Neural cell (in vitro differentiated cells): ENCODE measurements at regions not wholly inside any gene's neighbourhood (a gene's known extent, or its start where the extent isn't known, plus 50 kb on each side); places are given as distances from the start of the nearest gene placed in this dataset.
A peak's percentile ranks its signal among the peaks of the same experiment; 100 is the strongest.

ENCODE experiments used
- H2AFZ ChIP-seq: fragments of 200-600, 300-800 bp; sonication (generic), shearing (Covaris generic); 2 replicates; pipeline ENCODE4 v1.6.0; 2014; ENCODE audit warnings: low read depth, mild to moderate bottlenecking, antibody characterized with exemption, low read length, moderate library complexity
- H3F3A ChIP-seq: fragments of 200-600 bp; shearing (Covaris generic); 2 replicates; pipeline ENCODE4 v1.6.1; 2016; ENCODE audit warnings: mild to moderate bottlenecking, moderate library complexity, mixed read lengths, antibody characterized with exemption, low read length; ENCODE audit not compliant: insufficient read depth, poor library complexity, severe bottlenecking
- H3K27ac ChIP-seq: fragments of 200-600, 300-800 bp; sonication (generic), shearing (Covaris generic); 2 replicates; pipeline ENCODE4 v1.5.1; 2014; ENCODE audit warnings: mild to moderate bottlenecking, low read length, moderate library complexity
- H3K27me3 ChIP-seq: fragments of 300-800, 200-600 bp; sonication (generic), shearing (Covaris generic); 2 replicates; pipeline ENCODE4 v1.6.0; 2014; ENCODE audit warnings: mild to moderate bottlenecking, low read depth, low read length, moderate library complexity; ENCODE audit not compliant: insufficient read depth
- H3K36me3 ChIP-seq: fragments of 300-800, 200-600 bp; sonication (generic), shearing (Covaris generic); 2 replicates; pipeline ENCODE4 v1.5.1; 2014; ENCODE audit warnings: mild to moderate bottlenecking, antibody characterized with exemption, low read length, moderate library complexity; ENCODE audit not compliant: insufficient read depth
- H3K4me2 ChIP-seq: fragments of 300-800, 200-600 bp; sonication (generic), shearing (Covaris generic); 2 replicates; pipeline ENCODE4 v1.6.0; 2014; ENCODE audit warnings: mild to moderate bottlenecking, low read length
- H3K4me3 ChIP-seq: fragments of 300-800, 200-600 bp; sonication (generic), shearing (Covaris generic); 2 replicates; pipeline ENCODE4 v1.5.1; 2014; ENCODE audit warnings: mild to moderate bottlenecking, low read length, moderate library complexity
- H3K79me2 ChIP-seq: fragments of 200-600 bp; shearing (Covaris generic); replicated peaks from 2 replicates; pipeline ENCODE4 v1.6.0; 2014; ENCODE audit warnings: mild to moderate bottlenecking, low read length, moderate library complexity; ENCODE audit not compliant: insufficient read depth
- H3K9ac ChIP-seq: fragments of 300-800, 200-600 bp; sonication (generic), shearing (Covaris generic); 2 replicates; pipeline ENCODE4 v1.6.1; 2016; ENCODE audit warnings: mild to moderate bottlenecking, low read length, mixed read lengths
- H3K9me2 ChIP-seq: fragments of 200-600 bp; shearing (Covaris generic); 2 replicates; pipeline ENCODE4 v1.6.1; 2016; ENCODE audit warnings: mild to moderate bottlenecking, low read length, mixed read lengths; ENCODE audit not compliant: insufficient read depth
- H3K9me3 ChIP-seq: fragments of 200-600, 300-800 bp; sonication (generic), shearing (Covaris generic); 2 replicates; pipeline ENCODE4 v1.6.1; 2016; ENCODE audit warnings: mild to moderate bottlenecking, mixed run types, low read length, moderate library complexity, mixed read lengths
- H4K20me1 ChIP-seq: fragments of 200-600 bp; shearing (Covaris generic); 2 replicates; pipeline ENCODE4 v1.6.1; 2016; ENCODE audit warnings: mild to moderate bottlenecking, mixed run types; ENCODE audit not compliant: insufficient read depth
- EP300 ChIP-seq: fragments of 450-650 bp; conservative IDR thresholded peaks from 2 replicates; pipeline ENCODE4 v1.6.1; 2014; ENCODE audit warnings: antibody characterized with exemption, mild to moderate bottlenecking, moderate library complexity; ENCODE audit not compliant: poor library complexity, severe bottlenecking
- EZH2 ChIP-seq: fragments of 200-600, 300-800 bp; shearing (Covaris generic), sonication (generic); IDR thresholded peaks from 2 replicates; pipeline ENCODE4 v1.6.1; 2014; ENCODE audit warnings: antibody characterized with exemption, low read length, borderline replicate concordance, mild to moderate bottlenecking; ENCODE audit not compliant: insufficient read depth, poor library complexity, severe bottlenecking
- MXI1 ChIP-seq: fragments of 450-650 bp; conservative IDR thresholded peaks from 2 replicates; pipeline ENCODE4 v1.6.1; 2014; ENCODE audit warnings: antibody characterized with exemption, mild to moderate bottlenecking; ENCODE audit not compliant: poor library complexity, severe bottlenecking
- POLR2AphosphoS5 ChIP-seq: IDR thresholded peaks from 2 replicates; pipeline ENCODE4 v1.6.1; 2012
- RAD21 ChIP-seq: fragments of 450-650 bp; conservative IDR thresholded peaks from 2 replicates; pipeline ENCODE4 v1.6.1; 2014; ENCODE audit warnings: antibody characterized with exemption, mild to moderate bottlenecking, moderate library complexity
- SMC3 ChIP-seq: fragments of 450-650 bp; conservative IDR thresholded peaks from 2 replicates; pipeline ENCODE4 v1.6.1; 2014; ENCODE audit warnings: antibody characterized with exemption, mild to moderate bottlenecking, moderate library complexity; ENCODE audit not compliant: poor library complexity
- TAF1 ChIP-seq: IDR thresholded peaks from 2 replicates; pipeline ENCODE4 v1.6.1; 2012; ENCODE audit warnings: low read depth
- TF ChIP-seq, protein P1 (sequence below): fragments of 450-650 bp; IDR thresholded peaks from 2 replicates; pipeline ENCODE4 v1.5.1; 2014; ENCODE audit warnings: antibody characterized with exemption, mild to moderate bottlenecking, moderate library complexity; ENCODE audit not compliant: poor library complexity, severe bottlenecking
- TF ChIP-seq, protein P2 (sequence below): IDR thresholded peaks from 2 replicates; pipeline ENCODE4 v1.6.1; 2012; ENCODE audit warnings: borderline replicate concordance

DNA sequence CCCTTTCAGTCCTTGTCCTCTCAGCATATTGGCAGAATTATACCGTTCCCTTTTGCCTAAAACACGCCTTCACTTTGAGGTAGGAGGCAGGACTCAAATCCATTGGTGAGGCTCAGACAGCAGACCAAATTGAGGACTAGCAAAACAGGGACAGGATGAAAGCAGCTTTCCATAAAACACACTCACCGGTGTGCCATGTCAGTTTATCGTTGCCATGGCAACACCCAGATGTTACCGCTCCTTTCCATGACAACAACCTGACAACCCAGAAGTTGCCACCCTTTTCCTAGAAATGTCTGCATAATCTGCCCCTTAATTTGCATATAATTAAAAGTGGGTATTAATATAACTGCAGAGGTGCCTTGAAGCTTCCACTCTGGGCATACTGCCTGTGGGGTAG lies 730.4 kb downstream of the METTL4 start:
- Histone ChIP-seq H3K9me2 (no peaks in the 10 kb centered on the region), H3K9me3 (no peaks in the 10 kb centered on the region), H3K79me2 (no peaks in the 10 kb centered on the region), H3K27ac (peak overlapping the region; percentile 2), H3K36me3 (no peaks in the 10 kb centered on the region), H3K9ac (no peak overlapping the region), H3K27me3 (no peaks in the 10 kb centered on the region), H3K4me2 (no peak overlapping the region), H3K4me3 (no peak overlapping the region), H3F3A (no peaks in the 10 kb centered on the region), H4K20me1 (no peaks in the 10 kb centered on the region), H2AFZ (no peak overlapping the region)
- TF ChIP-seq SMC3 (no peak), EP300 (peak; percentile 66), RAD21 (no peak)

DNA sequence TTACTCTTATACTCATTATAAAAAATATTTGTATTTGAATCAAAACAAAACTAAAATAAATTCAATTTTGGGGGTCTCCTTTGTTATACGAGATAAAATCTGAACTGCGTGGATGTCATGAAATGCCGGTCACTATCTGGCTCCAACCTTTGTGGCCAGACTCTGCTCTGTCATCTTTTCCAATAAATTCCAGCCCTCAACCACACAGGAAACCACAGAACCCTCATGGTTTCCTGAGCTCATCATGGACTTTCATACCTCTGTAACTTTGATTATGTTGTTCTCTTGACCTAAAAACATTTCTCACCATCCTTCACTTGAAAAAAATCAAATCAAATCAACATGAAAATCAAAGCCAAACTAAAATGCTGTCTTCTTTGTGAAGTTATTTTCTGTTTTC lies 724.7 kb downstream of the METTL4 start:
- no peak for TF ChIP-seq SMC3
- TF ChIP-seq POLR2AphosphoS5: no peak
- TF ChIP-seq, protein P1, sequence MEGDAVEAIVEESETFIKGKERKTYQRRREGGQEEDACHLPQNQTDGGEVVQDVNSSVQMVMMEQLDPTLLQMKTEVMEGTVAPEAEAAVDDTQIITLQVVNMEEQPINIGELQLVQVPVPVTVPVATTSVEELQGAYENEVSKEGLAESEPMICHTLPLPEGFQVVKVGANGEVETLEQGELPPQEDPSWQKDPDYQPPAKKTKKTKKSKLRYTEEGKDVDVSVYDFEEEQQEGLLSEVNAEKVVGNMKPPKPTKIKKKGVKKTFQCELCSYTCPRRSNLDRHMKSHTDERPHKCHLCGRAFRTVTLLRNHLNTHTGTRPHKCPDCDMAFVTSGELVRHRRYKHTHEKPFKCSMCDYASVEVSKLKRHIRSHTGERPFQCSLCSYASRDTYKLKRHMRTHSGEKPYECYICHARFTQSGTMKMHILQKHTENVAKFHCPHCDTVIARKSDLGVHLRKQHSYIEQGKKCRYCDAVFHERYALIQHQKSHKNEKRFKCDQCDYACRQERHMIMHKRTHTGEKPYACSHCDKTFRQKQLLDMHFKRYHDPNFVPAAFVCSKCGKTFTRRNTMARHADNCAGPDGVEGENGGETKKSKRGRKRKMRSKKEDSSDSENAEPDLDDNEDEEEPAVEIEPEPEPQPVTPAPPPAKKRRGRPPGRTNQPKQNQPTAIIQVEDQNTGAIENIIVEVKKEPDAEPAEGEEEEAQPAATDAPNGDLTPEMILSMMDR: no peak
- no peak for TF ChIP-seq MXI1
- no peak for TF ChIP-seq TAF1
- no peak for TF ChIP-seq RAD21
- TF ChIP-seq EP300: no peak
- no peak for TF ChIP-seq EZH2
- TF ChIP-seq, protein P2, sequence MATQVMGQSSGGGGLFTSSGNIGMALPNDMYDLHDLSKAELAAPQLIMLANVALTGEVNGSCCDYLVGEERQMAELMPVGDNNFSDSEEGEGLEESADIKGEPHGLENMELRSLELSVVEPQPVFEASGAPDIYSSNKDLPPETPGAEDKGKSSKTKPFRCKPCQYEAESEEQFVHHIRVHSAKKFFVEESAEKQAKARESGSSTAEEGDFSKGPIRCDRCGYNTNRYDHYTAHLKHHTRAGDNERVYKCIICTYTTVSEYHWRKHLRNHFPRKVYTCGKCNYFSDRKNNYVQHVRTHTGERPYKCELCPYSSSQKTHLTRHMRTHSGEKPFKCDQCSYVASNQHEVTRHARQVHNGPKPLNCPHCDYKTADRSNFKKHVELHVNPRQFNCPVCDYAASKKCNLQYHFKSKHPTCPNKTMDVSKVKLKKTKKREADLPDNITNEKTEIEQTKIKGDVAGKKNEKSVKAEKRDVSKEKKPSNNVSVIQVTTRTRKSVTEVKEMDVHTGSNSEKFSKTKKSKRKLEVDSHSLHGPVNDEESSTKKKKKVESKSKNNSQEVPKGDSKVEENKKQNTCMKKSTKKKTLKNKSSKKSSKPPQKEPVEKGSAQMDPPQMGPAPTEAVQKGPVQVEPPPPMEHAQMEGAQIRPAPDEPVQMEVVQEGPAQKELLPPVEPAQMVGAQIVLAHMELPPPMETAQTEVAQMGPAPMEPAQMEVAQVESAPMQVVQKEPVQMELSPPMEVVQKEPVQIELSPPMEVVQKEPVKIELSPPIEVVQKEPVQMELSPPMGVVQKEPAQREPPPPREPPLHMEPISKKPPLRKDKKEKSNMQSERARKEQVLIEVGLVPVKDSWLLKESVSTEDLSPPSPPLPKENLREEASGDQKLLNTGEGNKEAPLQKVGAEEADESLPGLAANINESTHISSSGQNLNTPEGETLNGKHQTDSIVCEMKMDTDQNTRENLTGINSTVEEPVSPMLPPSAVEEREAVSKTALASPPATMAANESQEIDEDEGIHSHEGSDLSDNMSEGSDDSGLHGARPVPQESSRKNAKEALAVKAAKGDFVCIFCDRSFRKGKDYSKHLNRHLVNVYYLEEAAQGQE: no peak
- no peaks in the 10 kb centered on the region for H3K9me3 ChIP-seq
- H3F3A ChIP-seq: no peaks in the 10 kb centered on the region
- H4K20me1 ChIP-seq: no peaks in the 10 kb centered on the region
- H3K27ac ChIP-seq: no peak overlapping the region
- H3K4me2 ChIP-seq: no peak overlapping the region
- no peak overlapping the region for H3K9ac ChIP-seq
- no peak overlapping the region for H2AFZ ChIP-seq
- H3K4me3 ChIP-seq: no peak overlapping the region
- H3K79me2 ChIP-seq: no peaks in the 10 kb centered on the region
- H3K36me3 ChIP-seq: no peaks in the 10 kb centered on the region
- no peaks in the 10 kb centered on the region for H3K27me3 ChIP-seq
- H3K9me2 ChIP-seq: no peaks in the 10 kb centered on the region

DNA sequence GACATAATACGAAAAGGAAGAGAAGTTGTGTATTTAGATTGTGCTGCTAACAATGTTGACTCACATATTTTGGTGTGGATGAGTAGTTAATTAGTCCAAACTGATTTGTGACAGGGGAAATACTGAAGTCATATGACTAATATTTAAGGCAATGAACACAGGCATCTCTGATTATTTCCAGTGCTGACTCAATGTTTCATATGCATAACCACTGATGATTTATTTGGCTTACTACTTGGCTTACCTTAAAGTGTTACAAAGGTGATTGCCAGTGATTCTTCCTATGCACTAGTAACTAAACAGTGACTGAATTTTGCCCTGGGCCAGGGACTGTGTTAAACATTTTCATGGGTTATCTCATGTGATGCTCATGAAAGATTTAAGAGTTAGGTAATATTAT lies 722.6 kb downstream of the METTL4 start:
- TF ChIP-seq EP300 (no peak), POLR2AphosphoS5 (no peak), RAD21 (no peak), EZH2 (no peak), TAF1 (no peak), MXI1 (no peak), SMC3 (no peak)
- TF ChIP-seq, protein P1: no peak
- TF ChIP-seq, protein P2: no peak
- Histone ChIP-seq H3K9me2 (no peaks in the 10 kb centered on the region), H3F3A (no peaks in the 10 kb centered on the region), H4K20me1 (no peaks in the 10 kb centered on the region), H3K9me3 (no peaks in the 10 kb centered on the region), H3K79me2 (no peaks in the 10 kb centered on the region), H3K4me3 (no peak overlapping the region), H3K36me3 (no peaks in the 10 kb centered on the region), H3K27me3 (no peaks in the 10 kb centered on the region), H2AFZ (no peak overlapping the region), H3K27ac (no peak overlapping the region), H3K9ac (no peak overlapping the region), H3K4me2 (no peak overlapping the region)
